Effector memory CD8-positive, alpha-beta T cell (primary cell): ENCODE measurements at regions not wholly inside any gene's neighbourhood (a gene's known extent, or its start where the extent isn't known, plus 50 kb on each side); places are given as distances from the start of the nearest gene placed in this dataset.

Experiments
- ATAC-seq: fragments of 150-1000 bp; cut with Tn5 transposase; replicated peaks from 2 replicates; pipeline ENCODE4 v1.10.0; 2021; ENCODE audit warnings: mild to moderate bottlenecking, moderate library complexity
- DNase-seq, 3 experiments: peaks; one replicate each; pipeline ENCODE4 v3.0.0; 2021
- H3K27ac Mint-ChIP-seq, 2 donors: one replicate each; pipeline ENCODE4 v1.8.0; 2022; ENCODE audit warnings: mild to moderate bottlenecking in 2 of 2, mixed read lengths in 2 of 2, moderate library complexity in 2 of 2
- H3K27me3 Mint-ChIP-seq, 2 donors: one replicate each; pipeline ENCODE4 v1.8.0; 2022; ENCODE audit warnings: mixed read lengths in 2 of 2
- H3K36me3 Mint-ChIP-seq: one replicate; pipeline ENCODE4 v1.8.0; 2022; ENCODE audit warnings: mild to moderate bottlenecking, moderate library complexity, mixed read lengths; ENCODE audit not compliant: insufficient read depth
- H3K4me1 Mint-ChIP-seq, 2 donors: one replicate each; pipeline ENCODE4 v1.8.0; 2022; ENCODE audit warnings: low read depth in 2 of 2, mixed read lengths in 2 of 2
- H3K4me3 Mint-ChIP-seq, 2 donors: one replicate each; pipeline ENCODE4 v1.8.0; 2022; ENCODE audit warnings: mild to moderate bottlenecking in 2 of 2, mixed read lengths in 2 of 2, moderate library complexity in 2 of 2
- H3K9me3 Mint-ChIP-seq, 2 donors: one replicate each; pipeline ENCODE4 v1.8.0; 2022; ENCODE audit warnings: mixed read lengths in 2 of 2

DNA sequence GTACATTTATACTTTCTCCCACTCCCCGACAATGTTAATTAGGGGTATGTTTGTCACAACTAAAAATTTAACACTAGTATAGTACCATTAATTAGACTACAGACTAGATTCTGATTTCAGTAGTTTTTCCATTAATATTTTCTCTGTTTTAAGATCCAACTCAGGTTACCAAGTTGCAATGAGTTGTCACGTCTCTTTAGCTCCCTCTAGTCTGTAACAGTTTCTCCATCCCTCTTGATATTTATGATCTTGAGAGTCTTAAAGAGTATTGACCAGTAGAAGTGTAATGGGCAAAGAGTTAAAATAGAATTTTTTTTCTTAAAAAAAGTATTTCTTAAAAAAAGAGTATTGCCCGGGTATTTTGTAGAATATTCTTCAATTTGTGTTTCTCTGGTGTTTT is 598.1 kb downstream of the TBC1D4 start:
- Mint-ChIP-seq H3K36me3 (no peaks in the 10 kb centered on the region), H3K27me3 (no peaks in the 10 kb centered on the region), H3K4me1 (no peaks in the 10 kb centered on the region), H3K27ac (no peak overlapping the region), H3K4me3 (no peak overlapping the region), H3K9me3 (no peaks in the 10 kb centered on the region)
- no peak for DNase-seq
- ATAC-seq = no peak

DNA sequence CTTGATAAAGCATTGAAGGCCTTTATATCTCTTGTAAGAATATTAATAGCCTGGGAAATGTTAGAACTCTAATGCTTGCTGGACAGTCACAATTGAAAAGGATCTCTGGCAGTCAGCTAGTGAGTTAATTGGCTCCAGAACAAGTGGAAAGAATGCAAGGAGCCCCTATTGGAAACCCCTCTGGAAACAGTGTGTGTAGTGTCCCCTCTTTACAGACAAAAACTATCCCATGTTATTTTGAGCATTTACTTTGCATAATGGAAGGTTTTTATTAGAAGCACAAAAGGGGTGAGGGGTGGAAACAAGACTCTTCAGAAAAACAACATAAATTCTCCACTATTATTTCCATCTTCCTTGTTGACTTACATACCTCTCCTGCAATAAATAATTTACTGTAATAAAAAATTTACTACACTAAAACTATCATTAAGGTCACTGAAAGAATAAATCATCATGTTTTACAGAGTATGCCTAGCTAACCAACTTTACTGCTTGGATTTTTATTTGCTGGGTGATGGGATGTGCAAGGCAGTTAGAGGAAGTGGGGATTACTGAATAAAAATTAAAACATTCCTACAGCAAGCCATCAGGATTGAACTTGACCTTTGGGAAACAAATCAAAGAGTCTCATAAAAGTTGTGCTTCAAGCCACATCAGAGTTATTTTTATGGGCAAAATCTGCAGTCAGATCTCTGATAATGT is 610.4 kb downstream of the TBC1D4 start:
- no peaks in the 10 kb centered on the region for H3K36me3 Mint-ChIP-seq
- H3K4me1 Mint-ChIP-seq = no peaks in the 10 kb centered on the region
- ATAC-seq (no peak), DNase-seq (no peak)
- H3K27ac Mint-ChIP-seq = no peak overlapping the region
- peaks cover 0 to 8% of the 10 kb centered on the region in 2 donors for H3K27me3 Mint-ChIP-seq
- peaks cover 0 to 3% of the 10 kb centered on the region in 2 donors for H3K9me3 Mint-ChIP-seq
- no peak overlapping the region for H3K4me3 Mint-ChIP-seq

DNA sequence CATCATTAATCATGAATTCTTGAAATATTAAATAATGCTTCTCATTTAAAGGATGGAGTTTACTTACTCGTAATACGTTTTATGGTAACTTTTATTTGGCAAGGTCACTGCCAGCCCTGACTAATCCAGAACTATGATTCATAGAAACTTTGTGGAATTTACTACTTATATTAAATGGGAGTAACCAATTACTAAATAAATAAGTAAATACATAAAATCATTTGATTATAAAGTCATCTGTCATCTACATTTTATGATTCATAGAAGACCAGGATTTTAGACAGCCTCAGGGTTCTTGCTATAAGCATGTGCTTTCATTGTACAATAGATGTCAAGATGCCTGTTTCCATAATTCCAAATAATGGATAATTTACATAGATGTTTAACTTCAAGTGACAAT is 611.1 kb downstream of the TBC1D4 start:
- ATAC-seq (no peak), DNase-seq (no peak)
- Mint-ChIP-seq H3K27ac (no peak overlapping the region), H3K9me3 (peaks cover 0 to 3% of the 10 kb centered on the region in 2 donors), H3K27me3 (peaks cover 0 to 8% of the 10 kb centered on the region in 2 donors), H3K4me1 (no peaks in the 10 kb centered on the region), H3K4me3 (no peak overlapping the region), H3K36me3 (no peaks in the 10 kb centered on the region)

DNA sequence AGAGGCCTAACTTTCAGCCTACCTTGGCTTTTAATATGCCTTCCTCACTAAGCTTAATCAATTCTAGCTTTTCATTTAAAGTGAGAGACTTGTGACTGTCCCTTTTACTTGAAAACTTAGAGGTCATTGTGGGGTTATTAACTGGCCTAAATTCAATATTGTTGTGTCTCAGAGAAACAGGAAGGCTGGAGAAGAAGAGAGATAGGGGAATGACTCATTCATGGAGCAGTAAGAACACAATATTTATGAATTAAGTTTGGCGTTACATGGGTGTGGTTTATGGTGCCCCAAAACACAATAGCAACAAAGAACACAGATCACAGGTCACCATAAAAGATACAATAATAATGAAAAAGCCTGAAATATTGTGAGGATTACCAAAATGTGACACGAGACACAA is 612.1 kb downstream of the TBC1D4 start:
- DNase-seq = no peak
- H3K27me3 Mint-ChIP-seq = peaks cover 0 to 8% of the 10 kb centered on the region in 2 donors
- no peak overlapping the region for H3K4me3 Mint-ChIP-seq
- no peaks in the 10 kb centered on the region for H3K36me3 Mint-ChIP-seq
- ATAC-seq = no peak
- no peaks in the 10 kb centered on the region for H3K4me1 Mint-ChIP-seq
- peaks cover 0 to 3% of the 10 kb centered on the region in 2 donors for H3K9me3 Mint-ChIP-seq
- H3K27ac Mint-ChIP-seq = no peak overlapping the region

DNA sequence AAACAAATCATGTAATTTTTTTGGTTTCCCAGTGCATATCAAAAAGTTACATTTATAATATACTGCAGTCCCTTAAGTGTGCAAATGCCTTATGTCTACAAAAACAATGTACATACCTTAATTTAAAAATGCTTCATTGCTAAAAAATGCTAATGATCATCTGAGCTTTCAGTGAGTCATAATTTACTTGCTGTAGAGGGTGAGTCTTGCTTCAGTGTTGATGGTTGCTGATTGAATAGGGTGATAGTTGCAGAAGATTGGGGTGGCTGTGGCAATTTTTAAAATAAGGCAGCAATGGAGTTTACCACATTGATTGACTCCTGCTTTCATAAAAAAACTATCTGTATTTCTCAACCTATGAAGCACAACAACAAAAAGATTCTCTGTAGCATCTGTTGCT is 613.9 kb downstream of the TBC1D4 start:
- Mint-ChIP-seq H3K4me1 (no peaks in the 10 kb centered on the region), H3K9me3 (peaks cover 0 to 3% of the 10 kb centered on the region in 2 donors), H3K27ac (no peak overlapping the region), H3K36me3 (no peaks in the 10 kb centered on the region), H3K4me3 (no peak overlapping the region), H3K27me3 (peaks cover 6 to 8% of the 10 kb centered on the region in 2 donors)
- DNase-seq (no peak), ATAC-seq (no peak)

DNA sequence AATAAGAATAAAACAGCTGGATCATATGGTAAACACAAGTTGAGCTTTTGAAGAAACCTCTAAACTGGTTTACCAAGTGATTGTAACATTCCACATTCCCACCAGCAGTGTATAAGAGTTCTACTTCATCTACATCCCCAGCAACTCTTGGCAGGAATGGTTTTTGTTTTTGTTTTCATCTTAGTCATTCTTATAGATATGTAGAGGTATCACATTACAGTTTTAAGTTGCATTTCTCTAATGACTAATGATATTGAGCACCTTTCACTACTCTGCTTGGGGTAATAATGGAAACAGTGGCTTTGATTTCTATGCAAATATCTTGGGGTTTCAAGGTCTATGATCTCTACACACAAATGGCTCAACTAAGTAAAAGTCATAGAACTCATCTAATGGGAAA is 614.5 kb downstream of the TBC1D4 start:
- H3K27me3 Mint-ChIP-seq = peaks cover 6 to 8% of the 10 kb centered on the region in 2 donors
- no peaks in the 10 kb centered on the region for H3K4me1 Mint-ChIP-seq
- ATAC-seq (no peak), DNase-seq (no peak)
- H3K4me3 Mint-ChIP-seq = no peak overlapping the region
- no peaks in the 10 kb centered on the region for H3K36me3 Mint-ChIP-seq
- H3K9me3 Mint-ChIP-seq = peaks cover 0 to 3% of the 10 kb centered on the region in 2 donors
- no peak overlapping the region for H3K27ac Mint-ChIP-seq

DNA sequence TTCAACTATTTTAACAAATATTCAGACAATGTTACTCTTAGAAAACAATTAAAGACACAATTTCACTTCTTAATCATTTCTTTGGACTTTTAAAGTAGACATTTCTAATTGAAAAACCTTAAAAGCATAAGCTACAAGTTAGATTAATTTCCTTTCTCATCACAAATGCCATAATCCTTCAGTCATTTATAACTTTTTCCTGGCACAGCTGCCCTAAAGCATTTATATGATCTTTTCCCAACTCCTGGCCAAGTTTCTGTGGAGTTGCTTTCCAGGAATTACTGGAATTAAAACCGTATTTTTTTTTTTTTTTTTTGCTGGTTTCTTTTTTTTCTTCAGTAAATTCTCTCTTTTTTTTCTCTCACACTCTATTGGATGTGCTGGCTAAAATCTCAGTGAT is 615.9 kb downstream of the TBC1D4 start:
- H3K27me3 Mint-ChIP-seq = peaks cover 6 to 8% of the 10 kb centered on the region in 2 donors
- H3K4me1 Mint-ChIP-seq = no peaks in the 10 kb centered on the region
- H3K36me3 Mint-ChIP-seq = no peaks in the 10 kb centered on the region
- ATAC-seq (no peak), DNase-seq (no peak)
- no peak overlapping the region for H3K27ac Mint-ChIP-seq
- no peak overlapping the region for H3K4me3 Mint-ChIP-seq
- H3K9me3 Mint-ChIP-seq = peaks cover 0 to 3% of the 10 kb centered on the region in 2 donors

DNA sequence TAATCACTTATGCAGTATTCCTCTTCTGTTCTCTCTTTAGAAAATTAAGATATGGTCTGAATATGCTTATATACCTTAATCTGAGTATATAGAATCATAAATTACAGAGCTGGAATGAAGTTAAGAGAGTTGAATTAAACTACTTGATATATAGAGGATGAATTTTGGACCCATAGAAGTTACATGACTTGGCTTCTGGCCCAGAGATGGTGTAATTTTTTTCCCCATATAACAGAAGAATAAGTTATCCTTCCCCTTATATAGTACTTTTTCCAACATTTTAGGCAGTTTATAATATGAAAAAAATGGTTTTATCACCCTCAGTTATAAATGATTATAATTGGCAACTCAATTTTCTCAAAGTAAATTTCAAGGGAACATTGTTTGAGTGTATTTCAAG is 616.3 kb downstream of the TBC1D4 start:
- ATAC-seq = no peak
- no peak overlapping the region for H3K4me3 Mint-ChIP-seq
- H3K9me3 Mint-ChIP-seq = peaks cover 0 to 3% of the 10 kb centered on the region in 2 donors
- no peak overlapping the region for H3K27ac Mint-ChIP-seq
- H3K27me3 Mint-ChIP-seq = peaks cover 6 to 8% of the 10 kb centered on the region in 2 donors
- H3K36me3 Mint-ChIP-seq = no peaks in the 10 kb centered on the region
- DNase-seq = no peak
- no peaks in the 10 kb centered on the region for H3K4me1 Mint-ChIP-seq

DNA sequence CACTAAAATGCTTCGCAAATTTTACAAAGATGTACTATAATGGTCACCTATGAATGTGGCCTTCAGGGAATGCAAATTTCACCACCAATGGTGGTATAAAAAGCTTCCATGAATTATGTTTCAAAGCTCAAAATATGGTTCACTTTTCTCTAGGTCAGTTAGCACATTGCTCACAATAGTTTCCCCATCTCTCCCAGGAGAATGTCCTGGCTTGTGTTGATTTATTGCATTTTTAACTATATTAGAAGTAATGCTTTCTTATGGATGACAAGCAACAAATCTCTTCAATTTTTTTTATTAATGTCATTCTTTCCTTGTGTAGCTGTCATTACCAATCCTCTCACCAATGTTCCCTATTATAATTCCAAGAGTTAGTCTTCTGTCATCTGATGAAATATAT is 621.2 kb downstream of the TBC1D4 start:
- DNase-seq (no peak), ATAC-seq (no peak)
- Mint-ChIP-seq H3K27me3 (peaks cover 0 to 17% of the 10 kb centered on the region in 2 donors), H3K4me3 (no peak overlapping the region), H3K27ac (no peak overlapping the region), H3K36me3 (no peaks in the 10 kb centered on the region), H3K9me3 (peaks cover 0 to 4% of the 10 kb centered on the region in 2 donors), H3K4me1 (no peaks in the 10 kb centered on the region)

DNA sequence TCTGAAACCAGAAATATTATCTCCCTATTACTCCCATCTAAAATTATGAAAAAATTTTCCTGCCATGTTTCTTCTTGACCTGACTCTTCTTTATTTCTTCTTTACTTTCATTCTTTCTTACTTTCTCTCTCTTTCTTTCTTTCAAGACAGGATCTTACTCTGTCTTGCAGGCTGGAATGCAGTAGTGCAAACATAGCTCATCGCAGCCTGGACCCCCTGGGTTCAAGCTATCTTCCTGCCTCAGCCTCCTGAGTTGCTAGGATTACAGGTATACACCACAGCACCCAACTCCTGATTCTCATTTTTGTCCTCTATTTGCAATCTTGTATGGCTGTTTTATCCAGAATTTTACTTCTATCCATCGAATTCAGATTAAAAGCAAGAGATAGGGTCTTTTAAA is 631.1 kb downstream of the TBC1D4 start:
- H3K27ac Mint-ChIP-seq = no peak overlapping the region
- H3K36me3 Mint-ChIP-seq = no peaks in the 10 kb centered on the region
- H3K9me3 Mint-ChIP-seq = no peaks in the 10 kb centered on the region
- ATAC-seq = no peak
- no peak for DNase-seq
- H3K4me3 Mint-ChIP-seq = no peak overlapping the region
- H3K4me1 Mint-ChIP-seq = no peaks in the 10 kb centered on the region
- peaks cover 0 to 22% of the 10 kb centered on the region in 2 donors for H3K27me3 Mint-ChIP-seq

DNA sequence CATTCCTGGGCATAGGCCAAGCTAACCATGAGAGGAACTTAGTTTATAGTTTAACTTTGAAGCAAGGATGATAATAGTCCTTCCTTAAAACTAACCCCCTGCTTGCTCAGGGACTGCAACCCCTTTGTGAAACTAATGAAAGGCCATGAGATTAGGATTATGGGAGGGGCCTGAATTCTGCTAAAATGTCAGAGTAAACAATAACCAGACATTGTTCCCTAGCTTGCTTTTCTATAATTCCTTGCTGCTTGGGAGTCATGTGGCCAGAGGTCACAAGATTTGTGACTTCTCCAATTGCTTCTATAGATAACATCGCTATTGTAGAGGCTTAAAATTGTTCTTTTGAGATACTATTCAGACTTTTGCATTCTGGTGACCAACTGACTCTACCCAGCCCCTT is 634.0 kb downstream of the TBC1D4 start:
- H3K36me3 Mint-ChIP-seq = no peaks in the 10 kb centered on the region
- no peaks in the 10 kb centered on the region for H3K4me1 Mint-ChIP-seq
- no peak overlapping the region for H3K27ac Mint-ChIP-seq
- no peak for DNase-seq
- no peak overlapping the region for H3K4me3 Mint-ChIP-seq
- ATAC-seq = no peak
- no peaks in the 10 kb centered on the region for H3K9me3 Mint-ChIP-seq
- peaks cover 17 to 30% of the 10 kb centered on the region in 2 donors for H3K27me3 Mint-ChIP-seq

DNA sequence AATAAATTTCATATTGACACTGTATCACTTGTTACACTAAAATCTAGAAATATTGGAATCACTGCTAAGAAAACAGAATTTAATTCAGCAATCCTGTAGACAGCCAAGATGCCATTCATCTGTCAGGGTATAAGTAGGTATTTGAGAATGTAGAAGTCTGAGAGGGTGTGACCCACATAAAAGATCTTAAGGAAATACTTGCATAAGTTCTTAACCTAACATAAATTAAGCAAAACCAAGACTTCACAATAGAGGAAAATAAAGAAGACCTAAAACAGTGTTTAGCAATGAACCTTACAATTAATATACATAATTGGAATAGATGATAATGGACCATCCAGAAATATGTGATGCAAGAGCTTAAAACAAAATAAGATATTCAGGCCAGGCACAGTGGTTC is 636.2 kb downstream of the TBC1D4 start:
- Mint-ChIP-seq H3K27ac (no peak overlapping the region), H3K9me3 (no peaks in the 10 kb centered on the region), H3K4me3 (no peak overlapping the region), H3K27me3 (peaks cover 17 to 23% of the 10 kb centered on the region in 2 donors), H3K36me3 (no peaks in the 10 kb centered on the region), H3K4me1 (no peaks in the 10 kb centered on the region)
- ATAC-seq (no peak), DNase-seq (no peak)

DNA sequence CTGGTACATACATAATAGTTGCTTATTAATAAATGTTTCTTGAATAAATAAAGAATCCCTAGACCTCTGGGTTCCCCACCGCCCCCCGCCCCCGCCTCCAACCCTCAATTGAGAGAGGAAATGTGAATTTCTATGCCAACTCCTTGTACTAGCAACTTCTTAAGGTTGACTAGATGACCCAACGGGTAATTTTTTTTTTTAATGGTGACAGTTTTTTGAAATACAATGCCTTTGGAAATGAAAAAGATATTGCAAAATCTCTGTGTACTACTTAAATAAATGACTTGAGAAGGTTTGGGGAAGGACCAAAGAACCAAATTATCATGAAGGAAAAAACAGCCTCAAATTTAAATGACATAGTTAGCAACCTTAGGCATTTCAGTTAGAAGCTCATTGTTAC is 640.3 kb downstream of the TBC1D4 start:
- H3K36me3 Mint-ChIP-seq = no peaks in the 10 kb centered on the region
- no peak for DNase-seq
- ATAC-seq = no peak
- peaks cover 6 to 19% of the 10 kb centered on the region in 2 donors for H3K4me1 Mint-ChIP-seq
- no peaks in the 10 kb centered on the region for H3K9me3 Mint-ChIP-seq
- H3K27ac Mint-ChIP-seq = no peak overlapping the region
- H3K27me3 Mint-ChIP-seq = peaks cover 17 to 23% of the 10 kb centered on the region in 2 donors
- H3K4me3 Mint-ChIP-seq = no peak overlapping the region

DNA sequence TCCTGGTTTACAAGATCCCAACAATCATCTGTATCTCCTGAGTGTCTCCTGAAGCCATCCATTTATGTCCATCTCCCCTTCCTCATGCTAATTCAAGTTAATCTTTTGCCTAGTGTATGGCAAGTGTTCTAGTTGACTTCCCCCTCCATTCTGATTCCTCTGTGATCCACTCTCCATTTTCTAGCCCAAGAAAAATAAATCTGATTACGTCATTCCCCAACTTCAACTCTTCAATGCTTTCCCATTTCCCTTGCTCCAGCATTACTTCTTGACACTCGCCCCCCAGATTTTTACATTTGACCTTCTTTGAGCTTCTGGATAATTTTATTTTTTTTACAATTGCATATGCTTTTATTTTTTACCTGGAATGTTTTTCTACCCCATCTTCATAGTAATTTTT is 640.8 kb downstream of the TBC1D4 start:
- no peak for ATAC-seq
- H3K9me3 Mint-ChIP-seq = no peaks in the 10 kb centered on the region
- no peaks in the 10 kb centered on the region for H3K36me3 Mint-ChIP-seq
- peak overlapping the region in 1 of 2 donors; percentile 11 for H3K27ac Mint-ChIP-seq
- H3K27me3 Mint-ChIP-seq = peaks cover 17 to 23% of the 10 kb centered on the region in 2 donors
- no peak for DNase-seq
- peaks cover 6 to 22% of the 10 kb centered on the region in 2 donors for H3K4me1 Mint-ChIP-seq
- no peak overlapping the region for H3K4me3 Mint-ChIP-seq
